ENCODE measurements at regions not wholly inside any gene's neighbourhood (a gene's known extent, or its start where the extent isn't known, plus 50 kb on each side); places are given as distances from the start of the nearest gene placed in this dataset.

DNA sequence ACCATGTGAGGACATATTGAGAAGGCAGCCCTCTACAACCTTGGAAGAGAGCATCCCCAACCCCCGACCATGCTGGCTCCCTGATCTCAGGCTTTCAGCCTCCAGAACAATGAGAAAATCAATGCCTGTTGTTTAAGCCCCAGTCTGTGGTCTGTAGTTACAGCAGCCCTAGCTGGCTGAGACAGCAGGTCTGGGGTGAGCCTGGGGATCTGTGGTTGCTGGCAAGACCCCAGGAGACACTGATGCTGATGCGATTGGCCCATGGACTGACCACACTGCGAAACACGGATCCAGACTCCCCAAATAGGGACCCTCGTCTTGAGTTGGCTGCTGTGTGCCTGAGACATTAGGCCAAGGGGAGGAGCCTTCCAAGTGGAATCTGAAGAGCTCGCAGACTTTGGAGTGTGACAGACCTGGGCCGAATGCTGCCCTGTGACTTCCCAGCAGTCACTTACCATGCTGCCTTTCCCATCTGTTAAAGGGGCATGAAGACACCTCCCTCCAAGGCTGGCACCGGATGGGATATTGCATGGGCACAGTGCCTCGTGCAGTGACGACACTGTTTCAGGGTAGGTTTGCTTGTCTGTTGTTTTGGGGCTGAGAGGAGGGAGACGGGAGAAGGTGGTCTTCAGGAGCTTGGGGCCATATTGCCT is 147.8 kb upstream of the RPL38 start:
- Histone ChIP-seq H3K4me2 (ENCODE audit: insufficient read depth, low read length) (no peak overlapping the region), H2AFZ (ENCODE audit: low read depth, low read length) (no peak overlapping the region), H3K4me3 (no peak overlapping the region), H3K79me2 (ENCODE audit: control insufficient read depth, insufficient read depth, low read length) (no peaks in the 10 kb centered on the region), H3K9ac (ENCODE audit: insufficient read depth in 1 of 2, low read depth in 2 of 2, low read length in 2 of 2) (no peak overlapping the region), H4K20me1 (replicated peaks; ENCODE audit: control insufficient read depth, insufficient read depth, low read length) (peaks cover 8% of the 10 kb centered on the region; the same call in 1 of the 2 replicates), H3K27ac (ENCODE audit: extremely low read depth, low read depth, low read length) (no peak overlapping the region), H3K4me1 (replicated peaks in 1 of 2; ENCODE audit: control insufficient read depth in 2 of 2, insufficient read depth in 2 of 2, low read length in 2 of 2) (no peaks in the 10 kb centered on the region), H3K9me3 (replicated peaks; ENCODE audit: control insufficient read depth, insufficient read depth, low read depth, low read length) (no peaks in the 10 kb centered on the region), H3K9me1 (ENCODE audit: control insufficient read depth, insufficient read depth, low read length) (no peaks in the 10 kb centered on the region), H3K36me3 (ENCODE audit: control insufficient read depth, insufficient read depth, low read length) (no peaks in the 10 kb centered on the region), H3K27me3 (ENCODE audit: control insufficient read depth in 2 of 2, insufficient read depth in 2 of 2, low read length in 2 of 2) (peaks cover 9 to 27% of the 10 kb centered on the region in 2 experiments; a peak in 4 of 5 replicates)
- in situ Hi-C loops (cut with MboI) = no loop called here
- no peak for FAIRE-seq
- BruUV-seq (replicated peaks) = no TSS peak
- intact Hi-C loops (cut with micrococcal nuclease) = no loop called here
- no peak for ATAC-seq
- ChIA-PET CTCF (ENCODE audit: low intra/inter-chr PET ratio) (interaction anchor here (0.7 kb wide), 1 partner anchor 144 kb away, joined by 5 read pairs; no protein-coding TSS in a partner anchor), POLR2A (no interaction called here)
- no peak for DNase-seq (ENCODE audit: extremely low read depth in 1 of 4, low spot score in 3 of 4)
- TF ChIP-seq, protein P1, sequence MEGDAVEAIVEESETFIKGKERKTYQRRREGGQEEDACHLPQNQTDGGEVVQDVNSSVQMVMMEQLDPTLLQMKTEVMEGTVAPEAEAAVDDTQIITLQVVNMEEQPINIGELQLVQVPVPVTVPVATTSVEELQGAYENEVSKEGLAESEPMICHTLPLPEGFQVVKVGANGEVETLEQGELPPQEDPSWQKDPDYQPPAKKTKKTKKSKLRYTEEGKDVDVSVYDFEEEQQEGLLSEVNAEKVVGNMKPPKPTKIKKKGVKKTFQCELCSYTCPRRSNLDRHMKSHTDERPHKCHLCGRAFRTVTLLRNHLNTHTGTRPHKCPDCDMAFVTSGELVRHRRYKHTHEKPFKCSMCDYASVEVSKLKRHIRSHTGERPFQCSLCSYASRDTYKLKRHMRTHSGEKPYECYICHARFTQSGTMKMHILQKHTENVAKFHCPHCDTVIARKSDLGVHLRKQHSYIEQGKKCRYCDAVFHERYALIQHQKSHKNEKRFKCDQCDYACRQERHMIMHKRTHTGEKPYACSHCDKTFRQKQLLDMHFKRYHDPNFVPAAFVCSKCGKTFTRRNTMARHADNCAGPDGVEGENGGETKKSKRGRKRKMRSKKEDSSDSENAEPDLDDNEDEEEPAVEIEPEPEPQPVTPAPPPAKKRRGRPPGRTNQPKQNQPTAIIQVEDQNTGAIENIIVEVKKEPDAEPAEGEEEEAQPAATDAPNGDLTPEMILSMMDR (IDR thresholded peaks at IDR 0.05 in 2 of 3, conservative IDR thresholded peaks at IDR 0.05 in 1 of 3; ENCODE audit: insufficient read depth in 2 of 3, low read depth in 1 of 3, low read length in 3 of 3) = no peak
- TF ChIP-seq OTX1 (CRISPR knock-in tag; IDR thresholded peaks at IDR 0.05) = no peak
- no peak for TF ChIP-seq TEAD2 (tag; IDR thresholded peaks at IDR 0.05)
- no peak for TF ChIP-seq E2F3 (CRISPR knock-in tag; IDR thresholded peaks at IDR 0.05)
- no peak for TF ChIP-seq KDM4B (IDR thresholded peaks at IDR 0.05; ENCODE audit: borderline replicate concordance in 2 of 2, low read depth in 1 of 2)
- TF ChIP-seq, protein P2, sequence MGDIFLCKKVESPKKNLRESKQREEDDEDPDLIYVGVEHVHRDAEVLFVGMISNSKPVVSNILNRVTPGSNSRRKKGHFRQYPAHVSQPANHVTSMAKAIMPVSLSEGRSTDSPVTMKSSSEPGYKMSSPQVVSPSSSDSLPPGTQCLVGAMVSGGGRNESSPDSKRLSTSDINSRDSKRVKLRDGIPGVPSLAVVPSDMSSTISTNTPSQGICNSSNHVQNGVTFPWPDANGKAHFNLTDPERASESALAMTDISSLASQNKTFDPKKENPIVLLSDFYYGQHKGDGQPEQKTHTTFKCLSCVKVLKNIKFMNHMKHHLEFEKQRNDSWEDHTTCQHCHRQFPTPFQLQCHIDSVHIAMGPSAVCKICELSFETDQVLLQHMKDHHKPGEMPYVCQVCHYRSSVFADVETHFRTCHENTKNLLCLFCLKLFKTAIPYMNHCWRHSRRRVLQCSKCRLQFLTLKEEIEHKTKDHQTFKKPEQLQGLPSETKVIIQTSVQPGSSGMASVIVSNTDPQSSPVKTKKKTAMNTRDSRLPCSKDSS (IDR thresholded peaks at IDR 0.05; ENCODE audit: low read depth, partially characterized antibody) = no peak
- TF ChIP-seq KDM1A (IDR thresholded peaks at IDR 0.05) = no peak
- no peak for TF ChIP-seq MYBL2 (IDR thresholded peaks at IDR 0.05; ENCODE audit: low read depth)
- no peak for TF ChIP-seq MYBL2 (CRISPR knock-in tag; IDR thresholded peaks at IDR 0.05; ENCODE audit: borderline replicate concordance)
- no peak for TF ChIP-seq HMGN3 (IDR thresholded peaks at IDR 0.05; ENCODE audit: borderline replicate concordance, extremely low read depth, insufficient read length, low read depth, low read length)
- TF ChIP-seq, protein P3, sequence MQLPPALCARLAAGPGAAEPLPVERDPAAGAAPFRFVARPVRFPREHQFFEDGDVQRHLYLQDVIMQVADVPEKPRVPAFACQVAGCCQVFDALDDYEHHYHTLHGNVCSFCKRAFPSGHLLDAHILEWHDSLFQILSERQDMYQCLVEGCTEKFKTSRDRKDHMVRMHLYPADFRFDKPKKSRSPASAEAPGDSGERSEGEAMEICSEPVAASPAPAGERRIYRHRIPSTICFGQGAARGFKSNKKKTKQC (CRISPR knock-in tag; IDR thresholded peaks at IDR 0.05) = no peak
- TF ChIP-seq, protein P4, sequence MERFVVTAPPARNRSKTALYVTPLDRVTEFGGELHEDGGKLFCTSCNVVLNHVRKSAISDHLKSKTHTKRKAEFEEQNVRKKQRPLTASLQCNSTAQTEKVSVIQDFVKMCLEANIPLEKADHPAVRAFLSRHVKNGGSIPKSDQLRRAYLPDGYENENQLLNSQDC (CRISPR knock-in tag; IDR thresholded peaks at IDR 0.05) = no peak
- WGBS (ENCODE audit: insufficient coverage, low coverage, missing lambda C conversion rate) = 0% methylated on average over 7 of the region's 11 CpGs
